SK-N-SH treated with all-trans-retinoic acid at 6 μM for 48 hours (cell line): ENCODE measurements at regions not wholly inside any gene's neighbourhood (a gene's known extent, or its start where the extent isn't known, plus 50 kb on each side); places are given as distances from the start of the nearest gene placed in this dataset.

ENCODE experiments used
- ATAC-seq: fragments of 200-7000 bp; cut with Tn5 transposase; 3 replicates; pipeline ENCODE4 v1.9.1; 2020; ENCODE audit warnings: mild to moderate bottlenecking, moderate library complexity
- ARNTL ChIP-seq: fragments of 450-650 bp; formaldehyde crosslinking; IDR thresholded peaks from 2 replicates; pipeline ENCODE4 v1.5.0; 2020; ENCODE audit warnings: low read depth, mild to moderate bottlenecking, moderate library complexity, borderline replicate concordance
- BACH2 ChIP-seq: fragments of 250-450 bp; sonication (Bioruptor Pico); IDR thresholded peaks from 2 replicates; pipeline ENCODE4 v1.9.0; 2021; ENCODE audit warnings: mild to moderate bottlenecking, borderline replicate concordance
- CSDC2 ChIP-seq: fragments of 250-450 bp; sonication (Bioruptor Pico); IDR thresholded peaks from 2 replicates; pipeline ENCODE4 v1.5.0; 2020; ENCODE audit warnings: mild to moderate bottlenecking, moderate library complexity
- CSRNP3 ChIP-seq: fragments of 250-450 bp; sonication (Bioruptor Pico); IDR thresholded peaks from 2 replicates; pipeline ENCODE4 v1.5.1; 2021; ENCODE audit warnings: mild to moderate bottlenecking, moderate library complexity
- ESRRG ChIP-seq: fragments of 250-450 bp; sonication (Bioruptor Pico); IDR thresholded peaks from 2 replicates; pipeline ENCODE4 v1.6.1; 2021; ENCODE audit warnings: mild to moderate bottlenecking
- GLIS3 ChIP-seq: fragments of 250-450 bp; sonication (Bioruptor Pico); IDR thresholded peaks from 2 replicates; pipeline ENCODE4 v1.5.0; 2020; ENCODE audit warnings: mild to moderate bottlenecking, moderate library complexity
- ISL1 ChIP-seq: fragments of 250-450 bp; sonication (Bioruptor Pico); IDR thresholded peaks from 2 replicates; pipeline ENCODE4 v2.1.2; 2022; ENCODE audit warnings: mild to moderate bottlenecking, moderate library complexity
- OSR1 ChIP-seq: fragments of 250-450 bp; sonication (Bioruptor Pico); IDR thresholded peaks from 2 replicates; pipeline ENCODE4 v1.8.0; 2022; ENCODE audit warnings: moderate library complexity, mild to moderate bottlenecking, inconsistent platforms
- PATZ1 ChIP-seq: fragments of 250-450 bp; sonication (Bioruptor Pico); IDR thresholded peaks from 2 replicates; pipeline ENCODE4 v1.8.0; 2020; ENCODE audit warnings: mild to moderate bottlenecking, moderate library complexity, borderline replicate concordance
- POU6F1 ChIP-seq: fragments of 250-450 bp; sonication (Bioruptor Pico); IDR thresholded peaks from 2 replicates; pipeline ENCODE4 v1.8.0; 2021; ENCODE audit warnings: low read depth, mild to moderate bottlenecking, moderate library complexity, borderline replicate concordance
- PPARA ChIP-seq: fragments of 250-450 bp; sonication (Bioruptor Pico); IDR thresholded peaks from 2 replicates; pipeline ENCODE4 v1.5.0; 2020; ENCODE audit warnings: mild to moderate bottlenecking, borderline replicate concordance
- RARB ChIP-seq: fragments of 250-450 bp; sonication (Bioruptor Pico); IDR thresholded peaks from 2 replicates; pipeline ENCODE4 v1.8.0; 2021; ENCODE audit warnings: mild to moderate bottlenecking, moderate library complexity
- SNAI2 ChIP-seq: fragments of 250-450 bp; sonication (Bioruptor Pico); IDR thresholded peaks from 2 replicates; pipeline ENCODE4 v1.5.0; 2020; ENCODE audit warnings: mild to moderate bottlenecking, moderate library complexity
- TCF4 ChIP-seq: fragments of 250-450 bp; sonication (Bioruptor Pico); IDR thresholded peaks from 2 replicates; pipeline ENCODE4 v1.8.0; 2021; ENCODE audit warnings: mild to moderate bottlenecking, moderate library complexity, borderline replicate concordance
- TOX ChIP-seq: fragments of 250-450 bp; sonication (Bioruptor Pico); IDR thresholded peaks from 2 replicates; pipeline ENCODE4 v1.8.0; 2021; ENCODE audit warnings: mild to moderate bottlenecking, moderate library complexity, borderline replicate concordance
- TSHZ2 ChIP-seq: fragments of 250-450 bp; sonication (Bioruptor Pico); IDR thresholded peaks from 2 replicates; pipeline ENCODE4 v1.5.0; 2020; ENCODE audit warnings: mild to moderate bottlenecking, moderate library complexity
- ZC3H10 ChIP-seq: fragments of 250-450 bp; sonication (Bioruptor Pico); IDR thresholded peaks from 2 replicates; pipeline ENCODE4 v1.5.1; 2021; ENCODE audit warnings: mild to moderate bottlenecking, moderate library complexity
- ZFP3 ChIP-seq: fragments of 250-450 bp; sonication (Bioruptor Pico); IDR thresholded peaks from 2 replicates; pipeline ENCODE4 v1.5.0; 2020; ENCODE audit warnings: mild to moderate bottlenecking, moderate library complexity
- ZFP30 ChIP-seq: fragments of 450-650 bp; formaldehyde crosslinking; IDR thresholded peaks from 2 replicates; pipeline ENCODE4 v1.5.0; 2022; ENCODE audit warnings: mild to moderate bottlenecking, moderate library complexity
- ZNF565 ChIP-seq: fragments of 450-650 bp; formaldehyde crosslinking; conservative IDR thresholded peaks from 2 replicates; pipeline ENCODE4 v1.5.0; 2020; ENCODE audit warnings: low read depth, mild to moderate bottlenecking, moderate library complexity
- ZNF70 ChIP-seq: fragments of 450-650 bp; formaldehyde crosslinking; IDR thresholded peaks from 2 replicates; pipeline ENCODE4 v1.5.0; 2020; ENCODE audit warnings: mild to moderate bottlenecking, moderate library complexity
- ZNF8 ChIP-seq: fragments of 450-650 bp; formaldehyde crosslinking; IDR thresholded peaks from 2 replicates; pipeline ENCODE4 v1.5.0; 2020; ENCODE audit warnings: mild to moderate bottlenecking, moderate library complexity

- TF ChIP-seq CSDC2 (CRISPR knock-in tag) (no peak), PATZ1 (CRISPR knock-in tag) (no peak), TOX (no peak), ZNF8 (CRISPR knock-in tag) (no peak), ZNF565 (no peak), OSR1 (CRISPR knock-in tag) (no peak), GLIS3 (CRISPR knock-in tag) (no peak), CSRNP3 (CRISPR knock-in tag) (no peak), TSHZ2 (no peak), BACH2 (no peak), RARB (no peak), ZC3H10 (CRISPR knock-in tag) (no peak), ZFP3 (CRISPR knock-in tag) (no peak), ISL1 (CRISPR knock-in tag) (no peak)
- no peak for ATAC-seq
Measured at GRCh38 chr3:40930756-40931155, 268.5 kb upstream of the CTNNB1 start.

- no peak for ATAC-seq
- no peak for TF ChIP-seq ZFP3 (CRISPR knock-in tag)
- TF ChIP-seq ZNF70 (CRISPR knock-in tag) = no peak
- TF ChIP-seq GLIS3 (CRISPR knock-in tag) = no peak
- TF ChIP-seq CSDC2 (CRISPR knock-in tag) = no peak
- no peak for TF ChIP-seq ARNTL (CRISPR knock-in tag)
- no peak for TF ChIP-seq TCF4
- no peak for TF ChIP-seq PPARA (CRISPR knock-in tag)
- no peak for TF ChIP-seq TOX
- no peak for TF ChIP-seq ZNF565
- TF ChIP-seq ZNF8 (CRISPR knock-in tag) = no peak
- no peak for TF ChIP-seq RARB
- TF ChIP-seq CSRNP3 (CRISPR knock-in tag) = no peak
- TF ChIP-seq ESRRG = no peak
- TF ChIP-seq ZC3H10 (CRISPR knock-in tag) = no peak
- TF ChIP-seq POU6F1 (CRISPR knock-in tag) = no peak
- no peak for TF ChIP-seq ISL1 (CRISPR knock-in tag)
Measured at GRCh38 chr3:40938591-40938990, 260.7 kb upstream of the CTNNB1 start.

- TF ChIP-seq ARNTL (CRISPR knock-in tag) (no peak), GLIS3 (CRISPR knock-in tag) (no peak), BACH2 (no peak), SNAI2 (CRISPR knock-in tag) (no peak), ZNF565 (no peak), ESRRG (no peak), RARB (no peak), ZNF8 (CRISPR knock-in tag) (no peak), ZFP30 (CRISPR knock-in tag) (no peak), PATZ1 (CRISPR knock-in tag) (no peak), ZC3H10 (CRISPR knock-in tag) (no peak), OSR1 (CRISPR knock-in tag) (no peak)
- ATAC-seq = no peak
Measured at GRCh38 chr3:40939030-40939740, 260.1 kb upstream of the CTNNB1 start.
